GM13977 (cell line): ENCODE measurements at regions not wholly inside any gene's neighbourhood (a gene's known extent, or its start where the extent isn't known, plus 50 kb on each side); places are given as distances from the start of the nearest gene placed in this dataset.

ENCODE experiments used
- DNase-seq: peaks from one replicate; pipeline ENCODE4 v3.0.0; 2012; ENCODE audit warnings: low spot score
- CTCF ChIP-seq: IDR thresholded peaks from 2 replicates; pipeline ENCODE4 v1.5.1; 2012; ENCODE audit warnings: mild to moderate bottlenecking, control low read depth; ENCODE audit not compliant: insufficient read depth; ENCODE audit errors: extremely low read depth, missing control alignments
- in situ Hi-C: fragments of 300-500 bp; cut with MboI; formaldehyde crosslinking; loops from one replicate; pipeline ENCODE4 v1.12.0; 2022; ENCODE audit warnings: low sequenced_read_pairs, low pct_unique_long_range_greater_than_20kb, mixed read lengths, inconsistent platforms; ENCODE audit not compliant: unreplicated experiment

- DNase-seq = no peak
- in situ Hi-C loops = no loop called here
- no peak for TF ChIP-seq CTCF
Measured at GRCh38 chr15:47824147-47824546, 106.8 kb downstream of the SEMA6D start.

GRCh38 chr15:47829667-47830066, 112.4 kb downstream of the SEMA6D start:
- in situ Hi-C loops = no loop called here
- no peak for DNase-seq
- no peak for TF ChIP-seq CTCF

GRCh38 chr15:47834093-47834492, 116.8 kb downstream of the SEMA6D start:
- DNase-seq = no peak
- in situ Hi-C loops = no loop called here
- TF ChIP-seq CTCF = no peak

GRCh38 chr15:47839233-47839825, 122.0 kb downstream of the SEMA6D start:
- TF ChIP-seq CTCF = no peak
- DNase-seq = no peak
- in situ Hi-C loops = no loop called here

GRCh38 chr15:47843124-47843663, 125.9 kb downstream of the SEMA6D start:
- DNase-seq = no peak
- TF ChIP-seq CTCF = no peak
- in situ Hi-C loops = no loop called here

GRCh38 chr15:47844437-47844836, 127.1 kb downstream of the SEMA6D start:
- no peak for DNase-seq
- no peak for TF ChIP-seq CTCF
- in situ Hi-C loops = no loop called here
